ENCODE measurements at regions not wholly inside any gene's neighbourhood (a gene's known extent, or its start where the extent isn't known, plus 50 kb on each side); places are given as distances from the start of the nearest gene placed in this dataset.
A peak's percentile ranks its signal among the peaks of the same experiment; 100 is the strongest.

- no peak for TF ChIP-seq CTCF (IDR thresholded peaks at IDR 0.05; ENCODE audit: insufficient read depth, missing control alignments)
- peak; percentile 67 for FAIRE-seq
These were observed 789.0 kb downstream of the PLA2G4A start for GRCh38 chr1:187617776-187618175.

GRCh38 chr1:187619175-187619574, 790.4 kb downstream of the PLA2G4A start:
- no peak for FAIRE-seq
- no peak for TF ChIP-seq CTCF (IDR thresholded peaks at IDR 0.05; ENCODE audit: insufficient read depth, missing control alignments)
- DNase-seq (ENCODE audit: insufficient read length, low spot score): no peak

More at GRCh38 chr1:187617776-187618175, 789.0 kb downstream of the PLA2G4A start:
- no peak for DNase-seq (ENCODE audit: insufficient read length, low spot score)

GRCh38 chr1:187621951-187622350, 793.2 kb downstream of the PLA2G4A start:
- no peak for DNase-seq (ENCODE audit: insufficient read length, low spot score)
- no peak for FAIRE-seq
- no peak for TF ChIP-seq CTCF (IDR thresholded peaks at IDR 0.05; ENCODE audit: insufficient read depth, missing control alignments)

- no peak for TF ChIP-seq CTCF (IDR thresholded peaks at IDR 0.05; ENCODE audit: insufficient read depth, missing control alignments)
- no peak for FAIRE-seq
- DNase-seq (ENCODE audit: insufficient read length, low spot score): no peak
These were observed 793.8 kb downstream of the PLA2G4A start for GRCh38 chr1:187622545-187622944.

- FAIRE-seq (peak; percentile 84), DNase-seq (ENCODE audit: insufficient read length, low spot score) (no peak)
- no peak for TF ChIP-seq CTCF (IDR thresholded peaks at IDR 0.05; ENCODE audit: insufficient read depth, missing control alignments)
These were observed 796.2 kb downstream of the PLA2G4A start for GRCh38 chr1:187624812-187625545.

- TF ChIP-seq CTCF (IDR thresholded peaks at IDR 0.05; ENCODE audit: insufficient read depth, missing control alignments): no peak
- FAIRE-seq: no peak
- DNase-seq (ENCODE audit: insufficient read length, low spot score): no peak
These were observed 797.3 kb downstream of the PLA2G4A start for GRCh38 chr1:187626056-187626455.

- no peak for FAIRE-seq
- no peak for TF ChIP-seq CTCF (IDR thresholded peaks at IDR 0.05; ENCODE audit: insufficient read depth, missing control alignments)
- DNase-seq (ENCODE audit: insufficient read length, low spot score): no peak
These were observed 798.8 kb downstream of the PLA2G4A start for GRCh38 chr1:187627516-187627915.

All from D721Med (cell line).